Hippocampal formation (tissue), 2 donors: ENCODE measurements at regions not wholly inside any gene's neighbourhood (a gene's known extent, or its start where the extent isn't known, plus 50 kb on each side); places are given as distances from the start of the nearest gene placed in this dataset.
"Not testable (repeated sequence)": the region's sequence is repeated elsewhere in the genome, so short reads cannot be mapped to it uniquely, and the experiment has no call there.

Experiments used
- DNase-seq, 2 donors: peaks; one replicate each; lab custom pipeline; 2025; lab: John Stamatoyannopoulos, UW

DNA sequence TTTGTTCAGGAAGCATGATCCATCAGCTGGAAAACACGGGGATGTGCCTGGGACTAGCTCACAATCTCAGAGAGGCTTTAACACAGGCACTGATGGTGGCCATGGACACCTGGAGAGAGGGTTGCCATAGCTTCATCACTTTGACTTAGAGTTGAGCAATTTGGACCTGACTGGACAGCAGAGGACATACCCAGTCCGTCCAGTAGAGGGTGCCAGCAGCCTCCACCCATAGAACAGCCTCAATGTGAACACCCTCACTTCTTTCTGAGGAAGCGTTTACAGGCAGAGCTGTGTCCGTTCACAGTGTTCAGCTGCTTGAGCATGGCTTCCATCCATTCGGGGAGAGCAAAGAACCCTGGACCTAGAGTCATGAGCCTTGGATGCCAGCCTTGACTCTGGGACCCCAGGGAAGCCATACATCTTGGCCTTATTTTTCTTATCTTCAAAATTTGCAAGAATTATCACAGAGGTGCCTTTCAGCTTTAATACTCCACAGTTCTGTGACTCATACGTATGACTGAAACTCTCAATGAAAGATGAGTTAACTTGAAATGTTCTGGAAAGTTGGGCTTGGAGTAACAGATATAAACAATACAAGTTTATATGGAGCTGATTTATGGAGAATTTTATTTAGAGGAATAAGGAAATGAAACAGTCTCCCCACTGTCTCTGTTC lies 302.9 kb upstream of the PODXL start:
- DNase-seq: peak; percentile 26 to 33

DNA sequence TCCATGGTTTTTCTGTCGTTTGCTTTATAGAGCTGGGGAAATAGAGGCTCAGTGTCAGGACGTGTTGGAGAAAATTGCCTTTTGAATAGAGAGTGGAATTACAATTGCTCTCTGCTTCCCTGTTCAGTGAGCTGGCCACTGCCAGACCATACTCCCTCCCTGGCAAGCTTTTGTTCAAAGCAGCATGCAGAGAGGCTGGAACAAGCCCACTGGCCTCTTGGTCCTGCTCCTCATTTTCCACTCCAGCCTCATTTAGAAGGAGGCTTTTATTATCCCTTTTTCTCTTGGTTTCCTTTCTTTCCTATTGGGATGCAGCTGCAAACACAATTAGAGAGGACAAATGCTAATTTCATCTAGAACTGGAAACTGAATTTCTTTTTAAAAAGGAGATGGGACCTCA lies 302.2 kb upstream of the PODXL start:
- no peak for DNase-seq

GRCh38 chr7:131849472-131849871 lies 293.0 kb upstream of the PODXL start:
- DNase-seq: no peak

DNA sequence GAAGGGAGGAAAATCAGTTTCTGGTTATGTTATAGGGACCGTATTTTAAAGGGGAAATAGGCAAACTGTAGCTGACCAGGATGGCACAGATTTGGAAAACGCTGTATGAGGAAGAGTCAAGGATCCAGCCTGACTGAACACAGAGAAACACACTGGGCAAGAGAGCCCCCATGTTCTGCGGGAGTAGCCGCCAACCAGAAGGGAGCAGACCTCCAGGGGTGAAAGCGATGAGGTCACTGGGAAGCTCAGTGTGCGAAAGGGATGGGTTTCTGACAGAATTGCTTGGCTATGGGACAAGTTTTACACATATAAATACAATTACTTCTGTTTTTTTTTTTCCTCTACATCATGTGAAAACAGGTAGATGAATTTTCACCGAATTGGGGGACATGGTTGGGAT lies 291.6 kb upstream of the PODXL start:
- DNase-seq: no peak

GRCh38 chr7:131845573-131846314 lies 289.3 kb upstream of the PODXL start:
- no peak for DNase-seq

DNA sequence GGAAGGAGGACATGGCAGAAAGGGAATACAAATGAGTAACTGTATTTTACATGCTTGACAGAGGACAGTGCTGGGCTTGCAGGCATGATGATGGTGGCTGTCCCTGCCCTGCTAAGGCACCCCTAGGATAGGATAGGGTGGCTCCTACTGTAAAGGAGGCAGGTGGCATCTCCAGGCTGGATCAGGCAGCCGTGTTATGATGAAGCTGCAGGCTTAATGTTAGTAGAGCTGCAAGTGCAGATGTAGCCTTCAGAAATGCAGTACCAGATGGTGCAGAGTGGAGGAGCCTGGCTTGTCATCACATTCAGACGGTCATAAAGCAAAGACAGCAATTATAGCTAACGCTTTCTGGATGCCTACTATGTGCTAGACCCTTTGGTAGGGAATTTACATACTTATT lies 287.9 kb upstream of the PODXL start:
- DNase-seq: no peak

- DNase-seq: no peak
Measured at GRCh38 chr7:131843898-131844331, 287.5 kb upstream of the PODXL start.

GRCh38 chr7:131839967-131840690 lies 283.7 kb upstream of the PODXL start:
- no peak for DNase-seq

- no peak for DNase-seq
Measured at GRCh38 chr7:131836733-131837132, 280.3 kb upstream of the PODXL start.

DNA sequence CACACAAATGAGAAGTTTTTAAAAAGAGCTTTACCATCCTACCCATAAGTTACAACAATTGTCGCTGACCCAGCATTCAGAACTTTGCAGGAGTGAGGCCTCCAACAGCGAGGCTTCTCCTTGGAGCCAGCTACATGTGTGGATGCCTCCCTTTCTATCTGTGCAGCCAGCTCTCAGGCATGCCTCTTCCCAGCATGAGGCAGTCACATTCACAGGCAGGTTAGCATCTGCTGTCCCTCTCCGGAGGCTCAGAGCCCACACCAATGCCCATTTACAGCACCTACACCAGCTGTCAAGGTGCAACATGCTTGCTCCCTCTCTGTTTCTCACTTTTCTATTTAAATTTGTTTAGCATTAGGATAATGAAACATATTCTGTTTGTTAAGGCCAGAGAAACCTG lies 278.7 kb upstream of the PODXL start:
- DNase-seq: no peak

GRCh38 chr7:131830681-131831080 lies 274.3 kb upstream of the PODXL start:
- DNase-seq: no peak

DNA sequence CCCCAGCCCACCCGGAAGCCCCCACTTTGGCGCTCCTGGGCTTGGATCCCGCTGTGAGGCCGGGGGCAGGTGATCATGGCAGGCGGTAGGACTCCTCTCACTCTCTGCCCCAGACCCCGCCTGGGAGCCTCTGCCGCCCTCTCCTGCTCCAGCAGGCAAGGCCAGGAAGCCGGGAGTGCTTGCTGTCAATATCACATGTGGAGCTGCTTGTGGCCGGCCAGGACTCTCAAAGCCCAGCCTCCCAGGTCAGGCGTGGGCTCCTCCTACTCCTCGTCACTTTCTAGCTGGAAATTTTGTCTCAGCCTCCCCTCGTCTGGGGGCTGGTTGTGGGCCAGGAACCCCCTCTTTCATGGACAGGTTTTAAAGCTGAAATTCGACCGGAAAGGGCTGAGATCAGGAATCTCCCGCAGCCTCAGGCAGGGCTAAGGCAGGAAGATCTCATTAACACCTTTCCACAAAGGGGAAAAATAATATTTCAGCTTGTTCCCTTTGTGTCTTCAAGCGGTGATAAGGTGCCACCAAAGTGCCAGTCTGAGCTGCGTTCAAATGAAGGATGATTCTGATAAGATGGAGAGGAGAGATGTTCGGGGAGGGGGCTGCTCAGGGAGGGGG lies 273.6 kb upstream of the PODXL start:
- no peak for DNase-seq

GRCh38 chr7:131827421-131827820 lies 271.0 kb upstream of the PODXL start:
- no peak for DNase-seq

DNA sequence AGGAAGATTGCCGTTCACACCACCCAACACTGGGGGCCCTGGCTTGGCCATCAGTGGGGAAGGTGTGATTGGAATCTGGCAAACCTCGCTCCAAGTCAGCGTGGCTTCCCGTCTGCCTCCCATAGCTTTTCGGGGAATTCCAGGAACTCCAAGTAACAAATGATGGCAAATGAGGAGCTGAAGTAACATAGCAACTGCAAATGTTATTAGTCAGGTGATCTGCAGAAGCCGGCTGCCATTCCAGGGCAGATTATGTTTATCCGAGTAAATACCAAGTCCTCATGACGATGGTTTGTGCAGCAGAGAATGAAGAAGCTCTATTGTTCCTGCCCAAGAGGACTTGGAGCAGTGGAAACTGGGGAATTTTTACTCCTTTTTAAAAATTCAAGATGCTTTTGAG lies 270.5 kb upstream of the PODXL start:
- no peak for DNase-seq

GRCh38 chr7:131823961-131824440 lies 267.6 kb upstream of the PODXL start:
- DNase-seq: not testable (repeated sequence)

DNA sequence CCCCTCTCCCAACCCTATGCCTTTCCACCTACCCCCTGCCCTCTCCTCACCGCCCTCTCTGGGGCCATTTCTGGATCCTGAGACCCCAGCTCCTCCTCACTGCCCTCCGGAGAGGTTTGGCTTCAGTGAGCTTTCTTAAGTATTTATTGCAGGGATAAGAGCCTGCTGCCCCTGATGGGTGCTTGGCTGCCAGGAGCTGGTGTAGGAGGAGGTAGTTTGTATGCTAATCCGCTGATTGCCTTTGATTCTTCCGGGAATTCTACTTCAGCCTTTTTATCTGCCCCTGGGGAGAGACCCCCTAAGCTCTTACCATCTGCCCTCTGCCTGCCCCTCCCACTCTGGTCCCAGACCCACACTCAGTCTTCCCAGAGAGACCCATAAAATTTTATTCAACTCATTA lies 263.5 kb upstream of the PODXL start:
- DNase-seq: no peak

DNA sequence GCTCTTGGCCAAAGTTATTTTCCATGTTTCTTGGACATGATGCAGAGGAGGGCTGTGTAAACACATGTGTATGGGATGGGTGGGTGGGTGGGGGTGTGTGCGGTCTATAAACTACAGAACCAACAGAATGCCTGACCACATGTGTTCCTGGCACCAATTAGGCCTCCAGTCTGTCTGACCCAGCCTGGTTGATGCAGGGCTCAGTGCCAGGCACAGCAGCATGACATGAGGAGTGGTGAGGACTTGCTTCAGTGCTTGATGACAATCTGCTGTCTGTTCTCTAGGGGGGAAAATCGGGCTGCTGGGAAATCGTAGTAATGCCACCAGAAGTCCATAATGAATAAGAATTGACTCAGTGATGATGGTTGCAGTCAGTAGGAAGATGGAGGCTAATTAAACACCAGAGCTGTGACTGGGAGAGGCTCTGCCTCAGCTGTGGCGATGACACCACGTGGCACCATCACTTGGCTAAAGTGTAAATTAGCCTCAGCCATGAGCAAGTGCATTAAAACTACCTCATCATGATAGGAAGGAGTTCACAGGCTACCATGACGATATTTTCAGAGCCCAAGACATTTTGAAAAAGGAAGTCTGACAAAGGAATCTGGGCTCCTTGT lies 260.1 kb upstream of the PODXL start:
- DNase-seq: no peak

DNA sequence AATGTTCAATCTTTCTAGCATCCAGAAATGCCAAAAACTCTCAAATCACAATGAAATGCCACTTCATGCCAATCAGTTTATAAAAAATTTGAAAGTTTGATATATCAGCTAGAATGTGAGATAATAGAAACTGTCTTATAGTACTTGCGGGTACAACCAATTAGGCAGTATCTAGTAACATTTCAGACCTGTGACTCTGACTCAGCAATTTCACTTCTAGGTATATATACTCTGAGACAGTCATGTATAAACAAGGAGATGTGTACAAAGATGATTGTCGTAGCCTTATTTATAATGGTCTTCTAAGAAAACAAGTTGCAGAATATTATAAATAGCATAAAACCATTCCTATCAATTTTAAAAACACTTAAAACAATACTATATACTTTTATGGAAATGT lies 252.3 kb upstream of the PODXL start:
- DNase-seq: no peak

GRCh38 chr7:131808156-131808555 lies 251.7 kb upstream of the PODXL start:
- DNase-seq: not testable (repeated sequence)

GRCh38 chr7:131803816-131804215 lies 247.4 kb upstream of the PODXL start:
- DNase-seq: no peak

GRCh38 chr7:131802195-131802864 lies 245.9 kb upstream of the PODXL start:
- no peak for DNase-seq
